Jurkat, Clone E6-1 (cell line): ENCODE measurements at regions not wholly inside any gene's neighbourhood (a gene's known extent, or its start where the extent isn't known, plus 50 kb on each side); places are given as distances from the start of the nearest gene placed in this dataset.
A peak's percentile ranks its signal among the peaks of the same experiment; 100 is the strongest.
"Not testable (repeated sequence)": the region's sequence is repeated elsewhere in the genome, so short reads cannot be mapped to it uniquely, and the experiment has no call there.

Experiments
- DNase-seq: peaks from one replicate; pipeline ENCODE4 v3.0.0-alpha.2; 2011; ENCODE audit warnings: low read depth, low spot score
- H3K4me3 ChIP-seq: 2 replicates; pipeline ENCODE4 v1.5.1; 2011; ENCODE audit warnings: mild to moderate bottlenecking, low read length, control low read depth, moderate library complexity

- DNase-seq, result no peak
- no peak overlapping the region for H3K4me3 ChIP-seq
These were observed 88.8 kb upstream of the KIF5B start for GRCh38 chr10:32144817-32145688.

- H3K4me3 ChIP-seq, result no peak overlapping the region
- DNase-seq, result no peak
These were observed 87.2 kb upstream of the KIF5B start for GRCh38 chr10:32143302-32143847.

GRCh38 chr10:32142646-32143045 is 86.4 kb upstream of the KIF5B start:
- DNase-seq, result no peak
- no peak overlapping the region for H3K4me3 ChIP-seq

- no peak for DNase-seq
- no peak overlapping the region for H3K4me3 ChIP-seq
These were observed 85.0 kb upstream of the KIF5B start for GRCh38 chr10:32141018-32141807.

- DNase-seq, result no peak
- H3K4me3 ChIP-seq, result no peak overlapping the region
These were observed 84.2 kb upstream of the KIF5B start for GRCh38 chr10:32140403-32140802.

GRCh38 chr10:32139223-32140073 is 83.2 kb upstream of the KIF5B start:
- no peak for DNase-seq
- no peak overlapping the region for H3K4me3 ChIP-seq

- not testable (repeated sequence) for H3K4me3 ChIP-seq, DNase-seq
These were observed 80.7 kb upstream of the KIF5B start for GRCh38 chr10:32136927-32137326.

GRCh38 chr10:32135796-32136195 is 79.6 kb upstream of the KIF5B start:
- not testable (repeated sequence) for DNase-seq, H3K4me3 ChIP-seq

GRCh38 chr10:32132357-32132946 is 76.2 kb upstream of the KIF5B start:
- no peak overlapping the region for H3K4me3 ChIP-seq
- no peak for DNase-seq

GRCh38 chr10:32131388-32131787 is 75.2 kb upstream of the KIF5B start:
- no peak overlapping the region for H3K4me3 ChIP-seq
- peak; percentile 75 for DNase-seq

GRCh38 chr10:32130788-32131187 is 74.6 kb upstream of the KIF5B start:
- no peak overlapping the region for H3K4me3 ChIP-seq
- no peak for DNase-seq

GRCh38 chr10:32125023-32125422 is 68.8 kb upstream of the KIF5B start:
- H3K4me3 ChIP-seq, result no peak overlapping the region
- no peak for DNase-seq

- no peak for DNase-seq
- H3K4me3 ChIP-seq, result no peak overlapping the region
These were observed 66.8 kb upstream of the KIF5B start for GRCh38 chr10:32123021-32123420.

- no peak for DNase-seq
- H3K4me3 ChIP-seq, result no peak overlapping the region
These were observed 65.4 kb upstream of the KIF5B start for GRCh38 chr10:32121648-32122047.

- no peak overlapping the region for H3K4me3 ChIP-seq
- no peak for DNase-seq
These were observed 63.9 kb upstream of the KIF5B start for GRCh38 chr10:32120147-32120546.

- no peak for DNase-seq
- H3K4me3 ChIP-seq, result no peak overlapping the region
These were observed 58.3 kb upstream of the KIF5B start for GRCh38 chr10:32114508-32114907.

GRCh38 chr10:32112055-32112454 is 55.8 kb upstream of the KIF5B start:
- H3K4me3 ChIP-seq, result no peak overlapping the region
- no peak for DNase-seq

GRCh38 chr10:32111585-32111984 is 55.4 kb upstream of the KIF5B start:
- H3K4me3 ChIP-seq, result no peak overlapping the region
- DNase-seq, result no peak

GRCh38 chr10:32110790-32111189 is 54.6 kb upstream of the KIF5B start:
- no peak for DNase-seq
- no peak overlapping the region for H3K4me3 ChIP-seq
